Tibial nerve (tissue), 4 donors: ENCODE measurements at regions not wholly inside any gene's neighbourhood (a gene's known extent, or its start where the extent isn't known, plus 50 kb on each side); places are given as distances from the start of the nearest gene placed in this dataset.

ENCODE experiments used
- CTCF ChIP-seq, 5 experiments: fragments of 200-600 bp in 3 of 5; fragments of 450-650 bp in 2 of 5; sonication (generic) in 3 of 5; IDR thresholded peaks; one replicate each; pipeline ENCODE4 v1.5.1; 2016 to 2019; ENCODE audit warnings: antibody characterized with exemption in 5 of 5, mild to moderate bottlenecking in 3 of 5, moderate library complexity in 2 of 5
- EP300 ChIP-seq, 2 donors: sonication (generic); formaldehyde crosslinking; IDR thresholded peaks; one replicate each; pipeline ENCODE4 v1.6.1; 2017; ENCODE audit warnings: antibody characterized with exemption in 2 of 2, mild to moderate bottlenecking in 1 of 2
- POLR2A ChIP-seq, 2 donors: fragments of 450-650 bp; IDR thresholded peaks; one replicate each; pipeline ENCODE4 v1.6.1; 2017; ENCODE audit warnings: antibody characterized with exemption in 2 of 2, mild to moderate bottlenecking in 2 of 2, moderate library complexity in 2 of 2

- TF ChIP-seq CTCF (IDR thresholded peaks at IDR 0.05) (no peak), POLR2A (IDR thresholded peaks at IDR 0.05) (no peak), EP300 (IDR thresholded peaks at IDR 0.05) (no peak)
These were observed 445.0 kb downstream of the CDH26 start for GRCh38 chr20:60403105-60403741.
